ENCODE measurements at regions not wholly inside any gene's neighbourhood (a gene's known extent, or its start where the extent isn't known, plus 50 kb on each side); places are given as distances from the start of the nearest gene placed in this dataset.

DNA sequence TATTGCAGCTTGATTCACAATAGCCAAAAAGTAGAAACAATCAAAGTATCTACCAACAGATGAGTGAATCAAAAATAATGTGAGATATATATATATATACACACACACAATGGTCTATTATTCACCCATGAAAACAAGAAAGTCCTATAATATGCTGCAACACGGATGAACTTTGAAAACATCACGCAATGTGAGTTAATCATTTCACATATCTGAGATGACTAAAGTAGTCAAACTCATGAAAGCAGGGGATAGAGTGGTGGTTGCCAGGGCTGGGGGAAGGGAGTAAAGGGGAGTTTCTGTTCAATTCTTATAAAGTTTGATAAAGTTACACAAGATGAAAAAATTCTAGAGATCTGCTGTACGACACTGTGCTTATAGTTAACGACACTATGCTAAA lies 1234.8 kb downstream of the MRPL39 start:
- Histone ChIP-seq H3K14ac (ENCODE audit: low read length in 2 of 2) (no peak overlapping the region), H2AK5ac (ENCODE audit: low read length, severe bottlenecking) (no peak overlapping the region), H2AFZ (ENCODE audit: low read depth, low read length) (no peak overlapping the region), H3K27ac (ENCODE audit: low read length, poor library complexity, severe bottlenecking) (no peak overlapping the region), H4K91ac (ENCODE audit: low read length) (no peak overlapping the region), H4K8ac (ENCODE audit: low read length) (no peak overlapping the region), H2BK12ac (ENCODE audit: low read length in 2 of 2) (no peak overlapping the region), H2BK120ac (ENCODE audit: low read depth, low read length) (no peak overlapping the region), H3K79me1 (replicated peaks; ENCODE audit: low read length, poor library complexity, severe bottlenecking) (no peaks in the 10 kb centered on the region), H3K4me1 (ENCODE audit: control insufficient read depth, insufficient read depth, low read depth, low read length) (no peaks in the 10 kb centered on the region), H3K4me3 (ENCODE audit: insufficient read depth in 1 of 2, low read depth in 1 of 2, low read length in 2 of 2) (no peak overlapping the region), H2BK15ac (ENCODE audit: low read depth, poor library complexity, severe bottlenecking) (no peak overlapping the region), H3K36me3 (ENCODE audit: control insufficient read depth in 1 of 2, insufficient read depth in 2 of 2, low read depth in 1 of 2, low read length in 2 of 2) (no peaks in the 10 kb centered on the region), H2BK5ac (ENCODE audit: low read depth, low read length, poor library complexity, severe bottlenecking) (no peak overlapping the region), H3K9me3 (ENCODE audit: control insufficient read depth, low read length) (no peaks in the 10 kb centered on the region), H3K18ac (ENCODE audit: low read depth in 1 of 2, low read length in 2 of 2) (no peak overlapping the region), H3K4me2 (ENCODE audit: low read length, poor library complexity, severe bottlenecking) (no peak overlapping the region), H3K27me3 (ENCODE audit: control insufficient read depth in 1 of 2, insufficient read depth in 1 of 2, low read length in 2 of 2) (no peaks in the 10 kb centered on the region), H3K4ac (ENCODE audit: low read depth in 1 of 2, low read length in 2 of 2) (no peak overlapping the region), H3K9ac (ENCODE audit: low read length) (no peak overlapping the region), H3K23ac (ENCODE audit: low read length in 2 of 2) (no peak overlapping the region)
- DNase-seq, result no peak
- WGBS, result 91% methylated on average over 4 of the region's 4 CpGs

DNA sequence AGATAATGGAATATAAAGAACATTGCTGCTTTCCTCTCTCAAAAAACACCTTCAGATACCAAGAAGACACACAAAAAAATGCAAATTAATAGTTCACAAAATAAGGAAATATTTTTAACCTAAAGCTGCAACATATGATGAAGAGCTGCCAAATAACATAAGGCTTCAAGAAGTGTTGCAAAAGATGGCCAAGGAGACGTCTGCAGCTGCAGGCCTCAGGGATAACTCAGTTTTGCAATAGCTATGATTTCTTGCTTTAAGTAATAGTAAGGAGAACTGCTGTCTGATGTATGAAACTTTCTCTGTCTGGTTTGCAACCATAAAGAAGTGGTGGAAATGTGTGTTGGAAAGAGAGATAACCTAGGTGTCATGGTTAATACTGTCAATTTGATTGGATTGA lies 1237.5 kb downstream of the MRPL39 start:
- 25% methylated on average over 1 of the region's 1 CpG for WGBS
- Histone ChIP-seq H3K27me3 (ENCODE audit: control insufficient read depth in 1 of 2, insufficient read depth in 1 of 2, low read length in 2 of 2) (no peaks in the 10 kb centered on the region), H2BK5ac (ENCODE audit: low read depth, low read length, poor library complexity, severe bottlenecking) (no peak overlapping the region), H4K8ac (ENCODE audit: low read length) (no peak overlapping the region), H2BK15ac (ENCODE audit: low read depth, poor library complexity, severe bottlenecking) (no peak overlapping the region), H4K91ac (ENCODE audit: low read length) (no peak overlapping the region), H3K79me1 (replicated peaks; ENCODE audit: low read length, poor library complexity, severe bottlenecking) (no peaks in the 10 kb centered on the region), H3K14ac (ENCODE audit: low read length in 2 of 2) (no peak overlapping the region), H2AFZ (ENCODE audit: low read depth, low read length) (no peak overlapping the region), H3K36me3 (ENCODE audit: control insufficient read depth in 1 of 2, insufficient read depth in 2 of 2, low read depth in 1 of 2, low read length in 2 of 2) (no peaks in the 10 kb centered on the region), H3K9ac (ENCODE audit: low read length) (no peak overlapping the region), H3K4ac (ENCODE audit: low read depth in 1 of 2, low read length in 2 of 2) (no peak overlapping the region), H3K23ac (ENCODE audit: low read length in 2 of 2) (no peak overlapping the region), H3K18ac (ENCODE audit: low read depth in 1 of 2, low read length in 2 of 2) (no peak overlapping the region), H3K9me3 (ENCODE audit: control insufficient read depth, low read length) (no peaks in the 10 kb centered on the region), H3K27ac (ENCODE audit: low read length, poor library complexity, severe bottlenecking) (no peak overlapping the region), H3K4me1 (ENCODE audit: control insufficient read depth, insufficient read depth, low read depth, low read length) (no peaks in the 10 kb centered on the region), H3K4me2 (ENCODE audit: low read length, poor library complexity, severe bottlenecking) (no peak overlapping the region), H2BK120ac (ENCODE audit: low read depth, low read length) (no peak overlapping the region), H2AK5ac (ENCODE audit: low read length, severe bottlenecking) (no peak overlapping the region), H3K4me3 (ENCODE audit: insufficient read depth in 1 of 2, low read depth in 1 of 2, low read length in 2 of 2) (no peak overlapping the region), H2BK12ac (ENCODE audit: low read length in 2 of 2) (no peak overlapping the region)
- no peak for DNase-seq

DNA sequence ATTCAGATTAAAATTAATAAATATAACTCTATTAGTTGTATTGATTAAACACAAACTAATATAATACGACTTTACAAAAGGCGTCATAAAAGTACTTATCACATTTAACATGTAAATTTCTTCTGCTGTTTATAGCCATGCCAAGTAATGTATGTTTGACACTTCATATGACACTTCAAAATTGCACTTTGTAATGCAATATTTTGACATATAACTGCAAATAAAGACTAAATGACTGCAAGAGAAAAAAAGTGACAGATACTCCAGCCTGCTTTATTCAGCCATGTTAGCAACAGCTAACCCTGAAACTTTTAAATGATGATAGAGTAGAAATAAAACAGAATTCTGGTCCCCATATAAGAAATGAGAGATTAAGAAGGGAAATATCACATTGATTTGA lies 1238.0 kb downstream of the MRPL39 start:
- Histone ChIP-seq H3K4ac (ENCODE audit: low read depth in 1 of 2, low read length in 2 of 2) (no peak overlapping the region), H2BK12ac (ENCODE audit: low read length in 2 of 2) (no peak overlapping the region), H3K79me1 (replicated peaks; ENCODE audit: low read length, poor library complexity, severe bottlenecking) (no peaks in the 10 kb centered on the region), H2AK5ac (ENCODE audit: low read length, severe bottlenecking) (no peak overlapping the region), H3K27ac (ENCODE audit: low read length, poor library complexity, severe bottlenecking) (no peak overlapping the region), H4K91ac (ENCODE audit: low read length) (no peak overlapping the region), H3K36me3 (ENCODE audit: control insufficient read depth in 1 of 2, insufficient read depth in 2 of 2, low read depth in 1 of 2, low read length in 2 of 2) (no peaks in the 10 kb centered on the region), H3K18ac (ENCODE audit: low read depth in 1 of 2, low read length in 2 of 2) (no peak overlapping the region), H3K23ac (ENCODE audit: low read length in 2 of 2) (no peak overlapping the region), H3K9ac (ENCODE audit: low read length) (no peak overlapping the region), H3K27me3 (ENCODE audit: control insufficient read depth in 1 of 2, insufficient read depth in 1 of 2, low read length in 2 of 2) (no peaks in the 10 kb centered on the region), H3K9me3 (ENCODE audit: control insufficient read depth, low read length) (no peaks in the 10 kb centered on the region), H3K4me2 (ENCODE audit: low read length, poor library complexity, severe bottlenecking) (no peak overlapping the region), H3K4me3 (ENCODE audit: insufficient read depth in 1 of 2, low read depth in 1 of 2, low read length in 2 of 2) (no peak overlapping the region), H3K14ac (ENCODE audit: low read length in 2 of 2) (no peak overlapping the region), H2AFZ (ENCODE audit: low read depth, low read length) (no peak overlapping the region), H2BK120ac (ENCODE audit: low read depth, low read length) (no peak overlapping the region), H3K4me1 (ENCODE audit: control insufficient read depth, insufficient read depth, low read depth, low read length) (no peaks in the 10 kb centered on the region), H2BK15ac (ENCODE audit: low read depth, poor library complexity, severe bottlenecking) (no peak overlapping the region), H4K8ac (ENCODE audit: low read length) (no peak overlapping the region), H2BK5ac (ENCODE audit: low read depth, low read length, poor library complexity, severe bottlenecking) (no peak overlapping the region)
- no peak for DNase-seq
- no CpG with 5 or more reads among the region's 2 CpGs for WGBS

DNA sequence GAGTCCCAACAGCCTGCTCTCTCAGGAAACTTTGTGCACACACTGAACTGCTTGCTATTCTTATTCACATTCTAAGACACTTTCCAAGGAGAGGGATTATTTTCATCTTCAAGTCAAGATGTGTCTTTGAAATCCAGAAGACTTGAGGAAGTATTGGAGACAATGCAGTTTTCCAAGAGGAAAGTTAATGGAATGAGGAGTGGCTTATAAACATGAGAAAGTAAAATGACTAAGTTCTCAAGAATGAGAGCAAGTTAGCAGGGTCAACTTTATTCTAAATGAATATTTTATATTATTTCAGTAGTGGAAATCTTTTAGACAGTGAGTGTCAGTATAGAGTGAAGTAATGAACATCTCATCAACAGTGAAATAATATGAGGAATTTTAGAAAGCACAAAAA lies 1239.3 kb downstream of the MRPL39 start:
- Histone ChIP-seq H3K4me1 (ENCODE audit: control insufficient read depth, insufficient read depth, low read depth, low read length) (no peaks in the 10 kb centered on the region), H3K9ac (ENCODE audit: low read length) (no peak overlapping the region)
- DNase-seq, result no peak

More for the DNA sequence above, 1239.3 kb downstream of the MRPL39 start:
- no peak overlapping the region for H4K91ac ChIP-seq (ENCODE audit: low read length)
- H2AFZ ChIP-seq (ENCODE audit: low read depth, low read length), result no peak overlapping the region
- no peak overlapping the region for H3K23ac ChIP-seq (ENCODE audit: low read length in 2 of 2)
- H2AK5ac ChIP-seq (ENCODE audit: low read length, severe bottlenecking), result no peak overlapping the region
- H2BK15ac ChIP-seq (ENCODE audit: low read depth, poor library complexity, severe bottlenecking), result no peak overlapping the region
- H2BK120ac ChIP-seq (ENCODE audit: low read depth, low read length), result no peak overlapping the region
- no peaks in the 10 kb centered on the region for H3K9me3 ChIP-seq (ENCODE audit: control insufficient read depth, low read length)
- H3K27ac ChIP-seq (ENCODE audit: low read length, poor library complexity, severe bottlenecking), result no peak overlapping the region
- no peak overlapping the region for H2BK5ac ChIP-seq (ENCODE audit: low read depth, low read length, poor library complexity, severe bottlenecking)
- H3K27me3 ChIP-seq (ENCODE audit: control insufficient read depth in 1 of 2, insufficient read depth in 1 of 2, low read length in 2 of 2), result no peaks in the 10 kb centered on the region
- H3K4me3 ChIP-seq (ENCODE audit: insufficient read depth in 1 of 2, low read depth in 1 of 2, low read length in 2 of 2), result no peak overlapping the region
- H3K18ac ChIP-seq (ENCODE audit: low read depth in 1 of 2, low read length in 2 of 2), result no peak overlapping the region
- H3K79me1 ChIP-seq (replicated peaks; ENCODE audit: low read length, poor library complexity, severe bottlenecking), result no peaks in the 10 kb centered on the region
- no peak overlapping the region for H2BK12ac ChIP-seq (ENCODE audit: low read length in 2 of 2)
- H3K4ac ChIP-seq (ENCODE audit: low read depth in 1 of 2, low read length in 2 of 2), result no peak overlapping the region
- no peak overlapping the region for H3K4me2 ChIP-seq (ENCODE audit: low read length, poor library complexity, severe bottlenecking)
- no peak overlapping the region for H3K14ac ChIP-seq (ENCODE audit: low read length in 2 of 2)
- no peak overlapping the region for H4K8ac ChIP-seq (ENCODE audit: low read length)
- H3K36me3 ChIP-seq (ENCODE audit: control insufficient read depth in 1 of 2, insufficient read depth in 2 of 2, low read depth in 1 of 2, low read length in 2 of 2), result no peaks in the 10 kb centered on the region

Measured in mesenchymal stem cell (in vitro differentiated cells and primary cell).